ENCODE measurements at regions not wholly inside any gene's neighbourhood (a gene's known extent, or its start where the extent isn't known, plus 50 kb on each side); places are given as distances from the start of the nearest gene placed in this dataset.

DNA sequence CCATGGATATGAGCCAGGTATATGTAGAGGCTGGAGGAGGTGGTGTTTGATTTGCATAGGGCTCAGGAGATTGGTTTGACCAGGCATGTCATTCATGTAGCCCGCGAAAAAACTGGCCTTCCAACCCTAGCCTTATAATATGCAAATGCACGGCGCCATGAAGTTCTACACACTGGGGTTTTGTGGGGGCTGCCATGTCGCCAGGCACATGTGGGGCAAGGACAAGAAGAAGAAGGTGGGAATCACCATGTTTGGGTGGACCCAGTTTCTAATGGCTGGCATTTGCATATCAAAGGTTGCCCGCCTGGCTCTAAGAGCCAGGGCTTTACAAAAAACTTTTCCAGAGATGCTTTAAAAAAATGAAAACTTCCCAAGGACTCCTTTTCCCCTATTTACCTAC is 1251.0 kb downstream of the PCDH18 start:
- Histone ChIP-seq H3K4me2 (ENCODE audit: low read length) (no peak overlapping the region), H3K4me1 (ENCODE audit: control insufficient read depth, low read length) (no peaks in the 10 kb centered on the region)
- TF ChIP-seq EZH2phosphoT487 (IDR thresholded peaks at IDR 0.05; ENCODE audit: borderline replicate concordance, low read length): no peak
- TF ChIP-seq, protein P1, sequence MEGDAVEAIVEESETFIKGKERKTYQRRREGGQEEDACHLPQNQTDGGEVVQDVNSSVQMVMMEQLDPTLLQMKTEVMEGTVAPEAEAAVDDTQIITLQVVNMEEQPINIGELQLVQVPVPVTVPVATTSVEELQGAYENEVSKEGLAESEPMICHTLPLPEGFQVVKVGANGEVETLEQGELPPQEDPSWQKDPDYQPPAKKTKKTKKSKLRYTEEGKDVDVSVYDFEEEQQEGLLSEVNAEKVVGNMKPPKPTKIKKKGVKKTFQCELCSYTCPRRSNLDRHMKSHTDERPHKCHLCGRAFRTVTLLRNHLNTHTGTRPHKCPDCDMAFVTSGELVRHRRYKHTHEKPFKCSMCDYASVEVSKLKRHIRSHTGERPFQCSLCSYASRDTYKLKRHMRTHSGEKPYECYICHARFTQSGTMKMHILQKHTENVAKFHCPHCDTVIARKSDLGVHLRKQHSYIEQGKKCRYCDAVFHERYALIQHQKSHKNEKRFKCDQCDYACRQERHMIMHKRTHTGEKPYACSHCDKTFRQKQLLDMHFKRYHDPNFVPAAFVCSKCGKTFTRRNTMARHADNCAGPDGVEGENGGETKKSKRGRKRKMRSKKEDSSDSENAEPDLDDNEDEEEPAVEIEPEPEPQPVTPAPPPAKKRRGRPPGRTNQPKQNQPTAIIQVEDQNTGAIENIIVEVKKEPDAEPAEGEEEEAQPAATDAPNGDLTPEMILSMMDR (IDR thresholded peaks at IDR 0.05; ENCODE audit: low read depth, low read length, poor library complexity, severe bottlenecking): no peak

DNA sequence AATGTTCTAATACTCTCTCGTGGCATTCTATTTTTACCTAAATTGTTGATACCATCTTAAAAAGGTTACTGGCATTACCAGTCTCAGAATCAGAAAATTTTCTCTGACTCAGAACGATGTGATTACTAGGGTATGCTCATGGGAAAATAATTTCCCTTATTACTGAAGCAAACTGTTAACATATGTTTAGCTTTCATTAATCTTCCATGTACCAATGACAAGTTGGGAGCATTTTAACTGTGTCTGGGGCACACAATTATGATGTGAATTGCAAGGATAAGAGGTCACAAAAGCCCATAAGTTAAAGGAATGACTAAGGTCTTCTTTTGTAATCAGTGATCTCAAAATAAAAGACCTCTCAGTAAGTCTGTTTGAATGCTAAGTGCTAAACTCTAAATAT is 1254.6 kb downstream of the PCDH18 start:
- TF ChIP-seq, protein P1 (IDR thresholded peaks at IDR 0.05; ENCODE audit: low read depth, low read length, poor library complexity, severe bottlenecking): no peak
- TF ChIP-seq EZH2phosphoT487 (IDR thresholded peaks at IDR 0.05; ENCODE audit: borderline replicate concordance, low read length): no peak
- no peaks in the 10 kb centered on the region for H4K20me1 ChIP-seq (ENCODE audit: control insufficient read depth, insufficient read depth, low read depth, low read length)
- H3K4me3 ChIP-seq (ENCODE audit: low read length): no peak overlapping the region
- no peaks in the 10 kb centered on the region for H3F3A ChIP-seq (ENCODE audit: control insufficient read depth, insufficient read depth)
- no peaks in the 10 kb centered on the region for H3K79me2 ChIP-seq (ENCODE audit: control insufficient read depth, low read length)
- H3K27me3 ChIP-seq (ENCODE audit: control insufficient read depth, low read length): no peaks in the 10 kb centered on the region
- H3K4me2 ChIP-seq (ENCODE audit: low read length): no peak overlapping the region
- H3K9me3 ChIP-seq (ENCODE audit: control insufficient read depth, insufficient read depth, low read length): no peaks in the 10 kb centered on the region; the same call in 1 of the 2 replicates
- H3K4me1 ChIP-seq (ENCODE audit: control insufficient read depth, low read length): no peaks in the 10 kb centered on the region
- no peak overlapping the region for H3K27ac ChIP-seq (ENCODE audit: low read depth, low read length)
- no peaks in the 10 kb centered on the region for H3K9me2 ChIP-seq (replicated peaks; ENCODE audit: control insufficient read depth, low read length)
- H3K36me3 ChIP-seq (ENCODE audit: control insufficient read depth, low read length): no peaks in the 10 kb centered on the region

More for the DNA sequence above, 1251.0 kb downstream of the PCDH18 start:
- Histone ChIP-seq H3K4me3 (ENCODE audit: low read length) (no peak overlapping the region), H3F3A (ENCODE audit: control insufficient read depth, insufficient read depth) (no peaks in the 10 kb centered on the region), H3K27me3 (ENCODE audit: control insufficient read depth, low read length) (no peaks in the 10 kb centered on the region), H3K36me3 (ENCODE audit: control insufficient read depth, low read length) (no peaks in the 10 kb centered on the region), H3K9me3 (ENCODE audit: control insufficient read depth, insufficient read depth, low read length) (peaks cover 6% of the 10 kb centered on the region; the same call in 1 of the 2 replicates), H3K79me2 (ENCODE audit: control insufficient read depth, low read length) (no peaks in the 10 kb centered on the region), H4K20me1 (ENCODE audit: control insufficient read depth, insufficient read depth, low read depth, low read length) (no peaks in the 10 kb centered on the region), H3K27ac (ENCODE audit: low read depth, low read length) (no peak overlapping the region), H3K9me2 (replicated peaks; ENCODE audit: control insufficient read depth, low read length) (no peaks in the 10 kb centered on the region)

DNA sequence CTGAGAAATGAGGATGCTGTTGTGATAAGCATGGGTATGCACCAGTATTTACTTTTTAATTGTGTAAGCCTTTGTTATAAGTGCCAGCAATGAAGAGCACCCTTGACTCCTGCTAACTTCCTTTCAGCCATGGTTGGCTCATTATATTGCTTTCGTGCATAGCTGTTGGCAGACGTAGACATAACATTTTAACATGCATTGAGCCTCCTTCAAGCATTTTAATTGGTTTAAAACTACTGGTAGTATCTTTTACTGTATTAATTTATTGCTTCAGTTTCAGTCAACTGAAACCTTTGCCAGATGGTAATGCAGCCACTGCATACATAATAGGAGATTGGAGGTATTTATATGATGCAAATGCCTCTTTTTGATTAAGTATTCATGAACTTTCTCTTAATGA is 1285.4 kb downstream of the PCDH18 start:
- no peaks in the 10 kb centered on the region; the same call in 1 of the 2 replicates for H3K9me3 ChIP-seq (ENCODE audit: control insufficient read depth, insufficient read depth, low read length)
- H3F3A ChIP-seq (ENCODE audit: control insufficient read depth, insufficient read depth): no peaks in the 10 kb centered on the region
- H3K4me2 ChIP-seq (ENCODE audit: low read length): no peak overlapping the region
- no peaks in the 10 kb centered on the region for H3K4me1 ChIP-seq (ENCODE audit: control insufficient read depth, low read length)
- no peak overlapping the region for H3K27ac ChIP-seq (ENCODE audit: low read depth, low read length)
- no peaks in the 10 kb centered on the region for H3K9me2 ChIP-seq (replicated peaks; ENCODE audit: control insufficient read depth, low read length)
- no peaks in the 10 kb centered on the region for H3K36me3 ChIP-seq (ENCODE audit: control insufficient read depth, low read length)
- H3K27me3 ChIP-seq (ENCODE audit: control insufficient read depth, low read length): no peaks in the 10 kb centered on the region
- TF ChIP-seq, protein P1 (IDR thresholded peaks at IDR 0.05; ENCODE audit: low read depth, low read length, poor library complexity, severe bottlenecking): no peak
- TF ChIP-seq EZH2phosphoT487 (IDR thresholded peaks at IDR 0.05; ENCODE audit: borderline replicate concordance, low read length): no peak
- H4K20me1 ChIP-seq (ENCODE audit: control insufficient read depth, insufficient read depth, low read depth, low read length): no peaks in the 10 kb centered on the region
- H3K4me3 ChIP-seq (ENCODE audit: low read length): no peak overlapping the region
- H3K79me2 ChIP-seq (ENCODE audit: control insufficient read depth, low read length): no peaks in the 10 kb centered on the region
